HG03460 (cell line): ENCODE measurements at regions not wholly inside any gene's neighbourhood (a gene's known extent, or its start where the extent isn't known, plus 50 kb on each side); places are given as distances from the start of the nearest gene placed in this dataset.
"Not testable (repeated sequence)": the region's sequence is repeated elsewhere in the genome, so short reads cannot be mapped to it uniquely, and the experiment has no call there.

Experiments
- ATAC-seq: cut with Tn5 transposase; IDR thresholded peaks from one replicate; pipeline ENCODE4 v1.9.1; 2021; ENCODE audit not compliant: unreplicated experiment

GRCh38 chr9:78383130-78383529 lies 86.2 kb downstream of the PSAT1 start:
- ATAC-seq = no peak

DNA sequence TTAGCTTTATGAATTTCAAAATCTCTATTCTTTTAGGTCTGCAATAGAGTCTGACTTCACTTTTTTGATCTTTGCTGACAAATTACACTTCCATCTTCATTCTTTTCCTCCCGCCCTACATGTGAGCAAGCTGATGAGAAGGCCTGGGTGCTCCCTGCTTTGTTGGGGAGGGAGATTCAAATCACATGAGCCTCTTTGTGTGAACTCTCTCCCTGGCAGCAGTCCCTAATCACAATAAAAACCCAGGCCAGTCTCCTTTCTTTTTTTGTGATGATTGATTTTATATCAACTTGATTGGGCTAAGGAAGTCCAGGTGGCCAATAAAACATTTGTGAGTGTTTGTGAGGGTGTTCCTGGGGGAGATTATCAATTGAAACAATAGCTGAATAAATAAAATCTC lies 89.4 kb downstream of the PSAT1 start:
- no peak for ATAC-seq

DNA sequence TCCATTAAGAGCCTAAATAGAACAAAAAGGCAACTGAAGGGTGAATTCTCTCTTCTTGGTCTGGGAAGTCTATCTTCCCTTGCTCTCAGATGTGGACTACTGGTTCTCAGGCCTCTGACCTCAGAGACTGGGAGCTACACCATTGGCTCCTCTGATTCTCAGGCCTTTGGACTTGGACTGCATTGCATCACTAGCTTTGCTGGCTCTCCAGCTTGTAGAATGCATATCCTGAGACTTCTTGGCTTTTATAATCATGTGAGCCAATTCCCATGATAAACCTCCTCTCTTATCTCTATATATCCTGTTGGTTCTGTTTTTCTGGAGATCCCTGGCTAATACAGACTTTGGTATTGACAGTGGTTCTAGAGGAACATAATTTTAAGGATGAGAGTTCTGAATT lies 89.8 kb downstream of the PSAT1 start:
- ATAC-seq = no peak

GRCh38 chr9:78393340-78393739 lies 96.4 kb downstream of the PSAT1 start:
- ATAC-seq = no peak

DNA sequence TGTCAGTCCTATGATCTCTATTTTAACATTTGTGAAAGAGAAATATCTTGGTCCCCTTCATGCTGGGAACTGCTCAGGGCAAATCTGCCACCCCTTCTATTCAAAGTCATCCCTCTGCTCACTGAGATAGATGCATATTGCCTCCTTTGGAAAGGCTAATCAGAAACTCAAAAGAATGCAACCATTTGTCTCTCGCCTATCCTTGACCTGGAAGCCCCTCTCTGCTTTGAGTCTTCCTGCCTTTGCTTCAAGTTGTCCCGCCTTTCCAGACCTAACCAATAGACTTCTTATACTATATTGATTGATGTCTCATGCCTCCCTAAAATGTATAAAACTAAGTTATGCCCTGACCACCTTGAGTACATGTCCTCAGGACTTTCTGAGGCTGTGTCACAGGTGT lies 97.0 kb downstream of the PSAT1 start:
- no peak for ATAC-seq

GRCh38 chr9:78396087-78396486 lies 99.2 kb downstream of the PSAT1 start:
- no peak for ATAC-seq

DNA sequence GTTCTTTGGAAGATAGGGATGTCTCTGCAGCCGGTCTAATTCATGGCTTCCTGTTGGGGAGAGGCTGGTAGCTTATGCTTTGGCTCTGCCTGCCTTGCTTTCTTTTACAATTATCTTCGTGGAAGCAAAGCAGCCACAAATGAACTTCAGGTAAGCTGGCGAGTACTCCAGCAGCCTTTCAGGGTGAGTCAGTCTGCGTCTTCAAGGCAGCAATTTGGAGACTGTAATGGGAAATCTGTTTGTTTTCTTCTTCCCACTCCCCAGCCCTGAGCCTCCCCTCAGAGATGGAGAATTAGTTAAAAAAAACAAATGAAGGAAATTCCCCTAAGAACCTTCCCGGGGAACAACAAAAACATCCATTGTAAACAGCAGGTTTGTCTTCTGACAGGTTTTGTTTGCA lies 100.1 kb downstream of the PSAT1 start:
- ATAC-seq = no peak

GRCh38 chr9:78397454-78397853 lies 100.5 kb downstream of the PSAT1 start:
- ATAC-seq = no peak

GRCh38 chr9:78399153-78399552 lies 102.2 kb downstream of the PSAT1 start:
- ATAC-seq = no peak

- no peak for ATAC-seq
Observed at GRCh38 chr9:78400496-78400895, 103.6 kb downstream of the PSAT1 start.

DNA sequence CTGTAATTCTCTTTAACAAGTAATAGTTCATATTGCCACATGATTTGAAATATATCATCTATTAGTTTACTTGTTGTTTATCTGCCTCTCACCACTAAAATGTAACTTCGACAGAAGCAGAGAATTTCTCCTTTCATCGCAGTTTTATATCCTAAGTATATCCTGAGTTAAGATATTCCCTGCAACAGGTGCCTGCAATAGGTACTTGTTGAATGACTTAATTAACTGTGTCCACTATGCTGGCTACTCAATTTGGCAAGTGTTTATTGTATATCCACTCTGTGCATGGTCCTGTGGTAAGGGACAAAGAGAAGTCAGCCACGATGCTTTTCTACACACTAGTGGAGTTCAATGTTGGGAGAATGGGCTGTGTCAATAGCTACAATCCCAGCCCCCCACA lies 108.5 kb downstream of the PSAT1 start:
- ATAC-seq = no peak

DNA sequence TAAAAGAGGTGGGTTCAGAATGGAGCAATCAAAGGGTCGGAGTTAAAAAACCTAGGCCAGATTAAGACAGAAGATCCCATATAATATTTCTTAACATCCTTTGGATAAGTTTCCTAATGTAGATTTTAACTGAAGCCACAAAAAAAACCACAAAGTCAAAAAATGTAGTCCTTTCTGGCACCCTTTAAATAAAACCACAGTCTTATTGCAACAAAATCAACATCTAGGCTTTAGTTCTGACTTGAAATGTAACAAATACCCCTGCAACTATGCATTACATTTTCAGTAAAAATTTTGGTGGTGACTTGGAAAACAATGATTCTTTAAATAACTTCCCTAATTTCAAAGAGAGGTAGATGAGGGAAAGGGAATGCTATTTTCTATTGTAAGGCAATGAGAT lies 109.2 kb downstream of the PSAT1 start:
- ATAC-seq = no peak

DNA sequence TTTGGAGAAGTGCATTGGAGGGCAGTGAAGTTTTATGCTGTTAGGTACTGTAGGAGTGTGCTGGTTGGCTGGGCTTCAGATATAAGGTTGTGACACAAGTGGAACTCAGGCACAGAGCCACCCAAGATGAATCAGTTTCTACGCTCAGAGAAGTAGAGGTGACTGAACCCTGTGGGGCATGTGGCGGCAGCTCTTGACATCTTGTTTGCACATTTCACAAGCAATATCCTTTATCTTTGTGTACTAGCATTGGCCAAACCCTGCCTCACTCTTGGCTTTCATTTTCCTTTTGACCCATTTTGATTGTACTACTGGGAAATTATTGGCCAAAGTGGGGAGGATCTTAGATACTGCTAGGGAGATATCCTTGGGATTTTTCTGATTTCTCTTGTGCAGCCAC lies 110.0 kb downstream of the PSAT1 start:
- no peak for ATAC-seq

GRCh38 chr9:78407636-78408312 lies 110.8 kb downstream of the PSAT1 start:
- no peak for ATAC-seq

- ATAC-seq = no peak
Observed at GRCh38 chr9:78408388-78408787, 111.5 kb downstream of the PSAT1 start.

DNA sequence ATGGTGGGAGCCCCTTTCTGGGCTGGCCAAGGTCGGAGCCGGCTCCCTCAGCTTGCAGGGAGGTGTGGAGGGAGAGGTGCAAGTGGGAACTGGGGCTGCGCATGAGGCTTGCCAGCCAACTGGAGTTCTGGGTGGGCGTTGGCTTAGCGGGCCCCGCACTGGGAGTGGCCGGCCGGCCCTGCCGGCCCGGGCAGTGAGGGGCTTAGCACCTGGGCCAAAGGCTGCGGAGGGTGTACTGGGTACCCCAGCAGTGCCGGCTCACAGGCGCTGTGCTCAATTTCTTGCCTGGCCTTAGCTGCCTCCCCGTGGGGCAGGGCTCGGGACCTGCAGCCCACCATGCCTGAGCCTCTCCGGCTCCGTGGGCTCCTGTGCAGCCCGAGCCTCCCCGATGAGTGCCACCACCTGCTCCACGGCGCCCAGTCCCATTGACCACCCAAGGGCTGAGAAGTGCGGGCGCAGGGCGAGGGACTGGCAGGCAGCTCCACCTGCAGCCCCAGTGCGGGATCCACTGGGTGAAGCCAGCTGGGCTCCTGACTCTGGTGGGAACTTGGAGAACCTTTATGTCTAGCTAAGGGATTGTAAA lies 113.1 kb downstream of the PSAT1 start:
- not testable (repeated sequence) for ATAC-seq

DNA sequence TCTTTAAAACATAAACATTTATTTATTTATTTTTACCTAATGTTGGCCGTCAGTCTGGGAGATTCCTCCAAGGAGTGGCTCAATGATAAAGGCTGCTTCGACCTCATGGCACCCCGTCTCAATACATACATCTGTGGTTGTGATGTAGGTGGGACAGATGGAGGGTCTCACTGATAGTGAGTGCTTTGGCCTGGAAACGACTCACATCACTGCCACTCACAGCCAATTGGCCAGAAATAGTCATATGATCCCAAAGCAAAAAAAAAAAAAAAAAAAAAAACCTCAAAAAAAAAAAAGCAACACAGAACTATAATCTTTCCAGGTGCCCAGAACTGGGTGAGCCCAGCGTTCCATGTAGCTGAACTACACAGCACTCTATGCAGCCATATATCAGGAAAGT lies 125.4 kb downstream of the PSAT1 start:
- ATAC-seq = no peak

DNA sequence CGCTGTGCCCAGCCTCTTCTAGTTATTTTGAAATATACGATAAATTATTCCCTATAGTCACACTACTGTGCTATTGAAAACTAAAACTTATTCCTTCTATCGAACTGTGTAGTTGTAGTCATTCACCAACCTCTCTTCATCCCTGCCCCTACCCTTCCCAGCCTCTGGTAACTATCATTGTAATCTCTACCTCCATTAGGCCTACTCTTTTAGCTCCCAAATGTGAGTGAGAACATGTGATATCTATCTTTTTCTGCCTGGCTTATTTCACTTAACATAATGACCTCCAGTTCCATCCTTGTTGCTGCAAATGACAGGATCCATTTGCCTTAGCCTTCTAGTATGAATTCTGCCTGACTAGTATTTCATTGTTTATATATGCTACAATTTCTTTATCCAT lies 127.4 kb downstream of the PSAT1 start:
- no peak for ATAC-seq

- ATAC-seq = no peak
Observed at GRCh38 chr9:78428640-78429039, 131.7 kb downstream of the PSAT1 start.

GRCh38 chr9:78430387-78430786 lies 133.5 kb downstream of the PSAT1 start:
- no peak for ATAC-seq

DNA sequence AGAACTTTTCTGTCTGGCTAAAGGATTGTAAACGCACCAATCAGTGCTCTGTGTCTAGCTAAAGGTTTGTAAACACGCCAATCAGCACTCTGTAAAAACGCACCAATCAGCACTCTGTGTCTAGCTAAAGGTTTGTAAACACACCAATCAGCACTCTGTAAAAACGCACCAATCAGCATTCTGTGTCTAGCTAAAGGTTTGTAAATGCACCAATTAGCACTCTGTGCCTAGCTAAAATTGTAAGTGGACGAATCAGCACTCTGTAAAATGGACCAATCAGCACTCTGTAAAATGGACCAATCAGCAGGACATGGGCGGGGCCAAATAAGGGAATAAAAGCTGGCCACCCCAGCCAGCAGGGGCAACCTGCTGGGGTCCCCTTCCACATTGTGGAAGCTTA lies 134.1 kb downstream of the PSAT1 start:
- not testable (repeated sequence) for ATAC-seq

- no peak for ATAC-seq
Observed at GRCh38 chr9:78436873-78437272, 139.9 kb downstream of the PSAT1 start.

DNA sequence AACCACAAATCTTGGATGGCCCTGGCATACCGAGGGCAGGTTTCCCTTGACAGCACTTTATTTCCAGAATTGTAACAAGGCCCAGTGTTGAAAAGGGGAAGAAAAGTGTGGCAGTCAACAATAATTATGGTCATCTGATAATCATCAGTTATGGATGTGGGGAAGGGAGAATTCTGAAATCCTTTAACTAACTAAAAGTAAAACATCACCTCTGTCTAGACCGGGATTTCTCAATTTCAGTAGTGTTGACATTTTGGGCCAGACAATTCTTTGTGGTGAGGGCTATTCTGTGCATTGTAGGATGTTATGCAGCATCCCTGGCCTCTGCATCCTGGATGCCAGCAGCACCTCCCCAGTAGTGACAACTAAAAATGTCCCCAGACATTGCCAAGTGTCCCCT lies 140.4 kb downstream of the PSAT1 start:
- ATAC-seq = no peak
